ENCODE measurements at regions not wholly inside any gene's neighbourhood (a gene's known extent, or its start where the extent isn't known, plus 50 kb on each side); places are given as distances from the start of the nearest gene placed in this dataset.

GRCh38 chr10:85490431-85490830 is 876.2 kb downstream of the GRID1 start:
- no peak overlapping the region for H3K14ac ChIP-seq (ENCODE audit: insufficient read depth, low read length)
- no peak for DNase-seq
- H4K5ac ChIP-seq (ENCODE audit: insufficient read length, low read depth, low read length) = no peak overlapping the region
- H3T11ph ChIP-seq (ENCODE audit: low read length) = no peak overlapping the region
- H3K27ac ChIP-seq (ENCODE audit: insufficient read length, low read depth, low read length) = no peak overlapping the region
- H2AFZ ChIP-seq (ENCODE audit: low read length) = no peak overlapping the region
- H2BK15ac ChIP-seq (ENCODE audit: low read depth, low read length) = no peak overlapping the region
- Mint-ChIP-seq H3K4me1 (peaks cover 15 to 19% of the 10 kb centered on the region in 2 experiments), H3K4me3 (no peak overlapping the region), H3K36me3 (ENCODE audit: insufficient read depth in 1 of 3, low read depth in 3 of 3) (no peaks in the 10 kb centered on the region), H3K27ac (no peak overlapping the region), H3K27me3 (ENCODE audit: low read depth) (peaks cover 54% of the 10 kb centered on the region), H3K9me3 (no peaks in the 10 kb centered on the region; a peak in 1 of 5 replicates)
- H4K91ac ChIP-seq (ENCODE audit: insufficient read length, low read depth, low read length) = no peak overlapping the region
- H3K23ac ChIP-seq (ENCODE audit: insufficient read length, low read depth, low read length) = no peak overlapping the region
- no peak overlapping the region for H3K18ac ChIP-seq (ENCODE audit: insufficient read length, low read depth, low read length)
- no peaks in the 10 kb centered on the region for H3K23me2 ChIP-seq (ENCODE audit: insufficient read length, low read depth, low read length, poor library complexity, severe bottlenecking)
- H4K8ac ChIP-seq (replicated peaks; ENCODE audit: insufficient read length, low read depth, low read length) = no peak overlapping the region
- H3K4ac ChIP-seq (ENCODE audit: low read depth, low read length) = no peak overlapping the region
- TF ChIP-seq CTCF (conservative IDR thresholded peaks at IDR 0.05) = no peak
- no peak overlapping the region for H2BK20ac ChIP-seq (ENCODE audit: low read depth, low read length, poor library complexity, severe bottlenecking)
- H3K27me3 ChIP-seq (ENCODE audit: insufficient read depth, low read length) = peaks cover 9% of the 10 kb centered on the region
- no peak overlapping the region for H2AK5ac ChIP-seq (ENCODE audit: insufficient read length, low read length)
- no peak overlapping the region for H3K4me2 ChIP-seq (ENCODE audit: insufficient read depth, insufficient read length, low read length)
- H3K9me3 ChIP-seq (ENCODE audit: control insufficient read depth, low read depth, low read length) = no peaks in the 10 kb centered on the region
- H2BK120ac ChIP-seq (ENCODE audit: low read depth, low read length, poor library complexity, severe bottlenecking) = no peak overlapping the region
- H3K4me1 ChIP-seq (ENCODE audit: insufficient read depth, low read length) = peaks cover 5% of the 10 kb centered on the region; the same call in 1 of the 2 replicates
- no peaks in the 10 kb centered on the region for H3K79me1 ChIP-seq (ENCODE audit: insufficient read depth, low read depth, low read length, poor library complexity, severe bottlenecking)
- H3K56ac ChIP-seq (ENCODE audit: insufficient read length, low read depth, low read length) = no peak overlapping the region
- H4K20me1 ChIP-seq (ENCODE audit: control insufficient read depth, insufficient read depth, insufficient read length) = no peaks in the 10 kb centered on the region
- no peak overlapping the region for H3K9ac ChIP-seq (ENCODE audit: extremely low read depth, insufficient read length, low read length)
- H3K79me2 ChIP-seq (ENCODE audit: insufficient read depth, low read length) = no peaks in the 10 kb centered on the region
- no peak overlapping the region for H2BK5ac ChIP-seq (ENCODE audit: insufficient read length, low read length)
- no peak overlapping the region for H2BK12ac ChIP-seq (ENCODE audit: insufficient read length, low read depth, low read length)

Data from H9 (cell line).